HuH-7 (cell line): ENCODE measurements at regions not wholly inside any gene's neighbourhood (a gene's known extent, or its start where the extent isn't known, plus 50 kb on each side); places are given as distances from the start of the nearest gene placed in this dataset.

Source experiments
- DNase-seq: peaks from one replicate; pipeline ENCODE4 v3.0.0; 2011; ENCODE audit warnings: low spot score

GRCh38 chr7:18317941-18318340 lies 177.6 kb upstream of the HDAC9 start:
- no peak for DNase-seq

GRCh38 chr7:18320422-18320821 lies 175.1 kb upstream of the HDAC9 start:
- DNase-seq, result no peak

- DNase-seq, result peak; percentile 23
These were observed 174.5 kb upstream of the HDAC9 start for GRCh38 chr7:18320971-18321567.

- DNase-seq, result no peak
These were observed 165.0 kb upstream of the HDAC9 start for GRCh38 chr7:18330548-18330947.

- no peak for DNase-seq
These were observed 158.9 kb upstream of the HDAC9 start for GRCh38 chr7:18336626-18337025.

GRCh38 chr7:18337048-18337809 lies 158.3 kb upstream of the HDAC9 start:
- DNase-seq, result no peak

GRCh38 chr7:18338910-18339523 lies 156.5 kb upstream of the HDAC9 start:
- DNase-seq, result no peak

- DNase-seq, result no peak
These were observed 153.8 kb upstream of the HDAC9 start for GRCh38 chr7:18341756-18342155.

- no peak for DNase-seq
These were observed 152.5 kb upstream of the HDAC9 start for GRCh38 chr7:18343047-18343446.

- no peak for DNase-seq
These were observed 151.0 kb upstream of the HDAC9 start for GRCh38 chr7:18344536-18344935.

- DNase-seq, result no peak
These were observed 149.8 kb upstream of the HDAC9 start for GRCh38 chr7:18345641-18346234.

- DNase-seq, result no peak
These were observed 148.4 kb upstream of the HDAC9 start for GRCh38 chr7:18347170-18347569.

- DNase-seq, result no peak
These were observed 144.9 kb upstream of the HDAC9 start for GRCh38 chr7:18350678-18351077.

GRCh38 chr7:18352339-18353255 lies 143.0 kb upstream of the HDAC9 start:
- peak; percentile 23 for DNase-seq

GRCh38 chr7:18353339-18353738 lies 142.2 kb upstream of the HDAC9 start:
- no peak for DNase-seq

GRCh38 chr7:18354108-18355085 lies 141.2 kb upstream of the HDAC9 start:
- no peak for DNase-seq

- DNase-seq, result no peak
These were observed 139.3 kb upstream of the HDAC9 start for GRCh38 chr7:18356191-18356645.

- DNase-seq, result peak; percentile 12
These were observed 137.9 kb upstream of the HDAC9 start for GRCh38 chr7:18357691-18358090.

GRCh38 chr7:18361756-18362155 lies 133.8 kb upstream of the HDAC9 start:
- DNase-seq, result no peak

- DNase-seq, result no peak
These were observed 131.7 kb upstream of the HDAC9 start for GRCh38 chr7:18363751-18364380.
